ENCODE measurements at regions not wholly inside any gene's neighbourhood (a gene's known extent, or its start where the extent isn't known, plus 50 kb on each side); places are given as distances from the start of the nearest gene placed in this dataset.

GRCh38 chr16:64784635-64785034 is 337.2 kb downstream of the CDH11 start:
- Histone ChIP-seq H3K27me3 (ENCODE audit: insufficient read depth, poor library complexity, severe bottlenecking) (no peaks in the 10 kb centered on the region), H3K27ac (replicated peaks) (no peak overlapping the region), H3K4me3 (replicated peaks; ENCODE audit: insufficient read depth, low read length) (no peak overlapping the region)
- TF ChIP-seq SPI1 (IDR thresholded peaks at IDR 0.05; ENCODE audit: borderline replicate concordance, low read depth) (no peak), POLR2AphosphoS5 (IDR thresholded peaks at IDR 0.05; ENCODE audit: low read depth) (no peak), GABPA (IDR thresholded peaks at IDR 0.05; ENCODE audit: low read depth) (no peak), REST (IDR thresholded peaks at IDR 0.05; ENCODE audit: insufficient replicate concordance, low read depth) (no peak)
- TF ChIP-seq, protein P1, sequence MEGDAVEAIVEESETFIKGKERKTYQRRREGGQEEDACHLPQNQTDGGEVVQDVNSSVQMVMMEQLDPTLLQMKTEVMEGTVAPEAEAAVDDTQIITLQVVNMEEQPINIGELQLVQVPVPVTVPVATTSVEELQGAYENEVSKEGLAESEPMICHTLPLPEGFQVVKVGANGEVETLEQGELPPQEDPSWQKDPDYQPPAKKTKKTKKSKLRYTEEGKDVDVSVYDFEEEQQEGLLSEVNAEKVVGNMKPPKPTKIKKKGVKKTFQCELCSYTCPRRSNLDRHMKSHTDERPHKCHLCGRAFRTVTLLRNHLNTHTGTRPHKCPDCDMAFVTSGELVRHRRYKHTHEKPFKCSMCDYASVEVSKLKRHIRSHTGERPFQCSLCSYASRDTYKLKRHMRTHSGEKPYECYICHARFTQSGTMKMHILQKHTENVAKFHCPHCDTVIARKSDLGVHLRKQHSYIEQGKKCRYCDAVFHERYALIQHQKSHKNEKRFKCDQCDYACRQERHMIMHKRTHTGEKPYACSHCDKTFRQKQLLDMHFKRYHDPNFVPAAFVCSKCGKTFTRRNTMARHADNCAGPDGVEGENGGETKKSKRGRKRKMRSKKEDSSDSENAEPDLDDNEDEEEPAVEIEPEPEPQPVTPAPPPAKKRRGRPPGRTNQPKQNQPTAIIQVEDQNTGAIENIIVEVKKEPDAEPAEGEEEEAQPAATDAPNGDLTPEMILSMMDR (IDR thresholded peaks at IDR 0.05; ENCODE audit: insufficient read depth, low read length) = no peak
- no peak for DNase-seq (ENCODE audit: low read depth in 1 of 2, low spot score in 1 of 2)

GRCh38 chr16:64782484-64782883 is 339.4 kb downstream of the CDH11 start:
- TF ChIP-seq REST (IDR thresholded peaks at IDR 0.05; ENCODE audit: insufficient replicate concordance, low read depth) = no peak
- TF ChIP-seq POLR2AphosphoS5 (IDR thresholded peaks at IDR 0.05; ENCODE audit: low read depth) = no peak
- no peak for TF ChIP-seq GABPA (IDR thresholded peaks at IDR 0.05; ENCODE audit: low read depth)
- TF ChIP-seq SPI1 (IDR thresholded peaks at IDR 0.05; ENCODE audit: borderline replicate concordance, low read depth) = no peak
- TF ChIP-seq, protein P1 (IDR thresholded peaks at IDR 0.05; ENCODE audit: insufficient read depth, low read length) = no peak
- no peaks in the 10 kb centered on the region for H3K27me3 ChIP-seq (ENCODE audit: insufficient read depth, poor library complexity, severe bottlenecking)
- DNase-seq (ENCODE audit: low read depth in 1 of 2, low spot score in 1 of 2) = no peak
- H3K4me3 ChIP-seq (replicated peaks; ENCODE audit: insufficient read depth, low read length) = no peak overlapping the region
- H3K27ac ChIP-seq (replicated peaks) = no peak overlapping the region

- no peak for TF ChIP-seq REST (IDR thresholded peaks at IDR 0.05; ENCODE audit: insufficient replicate concordance, low read depth)
- TF ChIP-seq, protein P1 (IDR thresholded peaks at IDR 0.05; ENCODE audit: insufficient read depth, low read length) = no peak
- TF ChIP-seq GABPA (IDR thresholded peaks at IDR 0.05; ENCODE audit: low read depth) = no peak
- TF ChIP-seq SPI1 (IDR thresholded peaks at IDR 0.05; ENCODE audit: borderline replicate concordance, low read depth) = no peak
- no peak for TF ChIP-seq POLR2AphosphoS5 (IDR thresholded peaks at IDR 0.05; ENCODE audit: low read depth)
- no peak for DNase-seq (ENCODE audit: low read depth in 1 of 2, low spot score in 1 of 2)
- Histone ChIP-seq H3K27me3 (ENCODE audit: insufficient read depth, poor library complexity, severe bottlenecking) (no peaks in the 10 kb centered on the region), H3K27ac (replicated peaks) (no peak overlapping the region), H3K4me3 (replicated peaks; ENCODE audit: insufficient read depth, low read length) (no peak overlapping the region)
Measured at GRCh38 chr16:64780445-64780844, 341.4 kb downstream of the CDH11 start.

Data from HL-60 (cell line).